ENCODE measurements at regions not wholly inside any gene's neighbourhood (a gene's known extent, or its start where the extent isn't known, plus 50 kb on each side); places are given as distances from the start of the nearest gene placed in this dataset.

GRCh38 chr17:83151442-83152226 is 72.2 kb downstream of the METRNL start:
- TF ChIP-seq CTCF (IDR thresholded peaks at IDR 0.05; ENCODE audit: borderline replicate concordance, extremely low read depth, low read length, poor library complexity, severe bottlenecking) = no peak
- TF ChIP-seq EZH2 (IDR thresholded peaks at IDR 0.05; ENCODE audit: borderline replicate concordance, low read depth, low read length, severe bottlenecking) = no peak

All from DND-41 (cell line).